SK-N-SH (cell line): ENCODE measurements at regions not wholly inside any gene's neighbourhood (a gene's known extent, or its start where the extent isn't known, plus 50 kb on each side); places are given as distances from the start of the nearest gene placed in this dataset.

Experiments
- CTCF ChIA-PET: fragments of 300-600, 350-600 bp; formaldehyde crosslinking; extraction: SDS; loops from one replicate; lab custom pipeline; 2021; lab: Yijun Ruan, JAX
- POLR2A ChIA-PET: fragments of 350-600 bp; sonication (Branson Sonifier 250); formaldehyde crosslinking; extraction: SDS; loops from one replicate; lab custom pipeline; 2020; ENCODE audit warnings: antibody characterized with exemption, inconsistent platforms; lab: Yijun Ruan, JAX
- DNase-seq: peaks from one replicate; pipeline ENCODE4 v3.0.0; 2012
- H2AFZ ChIP-seq: fragments of 200-600 bp; sonication (generic); 2 replicates; pipeline ENCODE4 v1.8.1; 2016; ENCODE audit warnings: antibody characterized with exemption, mild to moderate bottlenecking, low read depth
- H3F3A ChIP-seq: fragments of 200-600 bp; sonication (generic); replicated peaks from 2 replicates; pipeline ENCODE3; 2016; ENCODE audit warnings: antibody characterized with exemption, mild to moderate bottlenecking; ENCODE audit not compliant: insufficient read depth
- H3K27ac ChIP-seq, 2 experiments: fragments of 200-500 bp in 1 of 2; fragments of 200-600 bp in 1 of 2; sonication (Bioruptor generic) in 1 of 2; sonication (generic), shearing (Covaris generic) in 1 of 2; 2 replicates each; pipeline versions ENCODE4 v1.5.1 to v1.6.1; 2014 to 2016; ENCODE audit warnings: low read depth in 2 of 2, inconsistent platforms in 1 of 2, low read length in 1 of 2, mild to moderate bottlenecking in 1 of 2, mixed read lengths in 1 of 2
- H3K27me3 ChIP-seq: fragments of 200-600 bp; sonication (generic), shearing (Covaris generic); 2 replicates; pipeline ENCODE4 v1.6.1; 2016; ENCODE audit warnings: mixed run types; ENCODE audit not compliant: insufficient read depth
- H3K36me3 ChIP-seq, 2 experiments: fragments of 200-500 bp in 1 of 2; fragments of 200-600 bp in 1 of 2; sonication (Bioruptor generic) in 1 of 2; sonication (generic) in 1 of 2; replicated peaks in 1 of 2; 2 replicates each; pipeline versions ENCODE3 to v1.5.1; 2014 to 2016; ENCODE audit warnings: low read length in 1 of 2, mild to moderate bottlenecking in 1 of 2; ENCODE audit not compliant: insufficient read depth in 2 of 2, control insufficient read depth in 1 of 2
- H3K4me1 ChIP-seq, 2 experiments: fragments of 200-500 bp in 1 of 2; fragments of 200-600 bp in 1 of 2; sonication (Bioruptor generic) in 1 of 2; sonication (generic), shearing (Covaris generic) in 1 of 2; 2 replicates each; pipeline versions ENCODE4 v1.5.1 to v1.6.1; 2014 to 2016; ENCODE audit warnings: low read depth in 1 of 2, low read length in 1 of 2, mixed run types in 1 of 2; ENCODE audit not compliant: insufficient read depth in 2 of 2, control insufficient read depth in 1 of 2
- H3K4me2 ChIP-seq: fragments of 200-600 bp; sonication (generic), shearing (Covaris generic); 2 replicates; pipeline ENCODE4 v1.6.1; 2017; ENCODE audit warnings: mixed run types
- H3K4me3 ChIP-seq, 2 experiments: fragments of 200-500 bp in 1 of 2; fragments of 200-600 bp in 1 of 2; sonication (Bioruptor generic) in 1 of 2; sonication (generic), shearing (Covaris generic) in 1 of 2; 2 replicates each; pipeline versions ENCODE4 v1.5.1 to v1.8.1; 2014 to 2016; ENCODE audit warnings: low read depth in 2 of 2, inconsistent platforms in 1 of 2, low read length in 1 of 2, mild to moderate bottlenecking in 1 of 2, mixed read lengths in 1 of 2, moderate library complexity in 1 of 2
- H3K79me2 ChIP-seq: fragments of 200-600 bp; sonication (generic); 2 replicates; pipeline ENCODE4 v1.8.1; 2017; ENCODE audit warnings: mild to moderate bottlenecking; ENCODE audit not compliant: insufficient read depth
- H3K9ac ChIP-seq: fragments of 200-600 bp; sonication (generic); 2 replicates; pipeline ENCODE4 v1.6.1; 2017; ENCODE audit warnings: mixed run types
- H3K9me2 ChIP-seq: fragments of 200-600 bp; sonication (generic); 2 replicates; pipeline ENCODE4 v1.6.1; 2017; ENCODE audit warnings: mixed run types
- H3K9me3 ChIP-seq: fragments of 200-600 bp; sonication (generic); 2 replicates; pipeline ENCODE4 v1.6.1; 2017; ENCODE audit warnings: mixed run types, mild to moderate bottlenecking, moderate library complexity
- H4K20me1 ChIP-seq: fragments of 200-600 bp; sonication (generic); 2 replicates; pipeline ENCODE4 v1.6.1; 2017; ENCODE audit warnings: mild to moderate bottlenecking, mixed run types; ENCODE audit not compliant: insufficient read depth
- CHD2 ChIP-seq: fragments of 150-350 bp; IDR thresholded peaks from 2 replicates; pipeline ENCODE4 v1.6.1; 2018; ENCODE audit warnings: low read length; ENCODE audit not compliant: partially characterized antibody
- CTCF ChIP-seq: fragments of 200-600 bp; sonication (generic); IDR thresholded peaks from 2 replicates; pipeline ENCODE4 v1.6.1; 2017; ENCODE audit warnings: antibody characterized with exemption, mild to moderate bottlenecking, moderate library complexity
- EP300 ChIP-seq, 2 experiments: IDR thresholded peaks; 2 replicates each; pipeline versions ENCODE4 v1.4.0 to v1.6.1; 2012; ENCODE audit warnings: borderline replicate concordance in 1 of 2, low read depth in 1 of 2, low read length in 1 of 2
- EZH2phosphoT487 ChIP-seq: fragments of 200-600 bp; sonication (generic); IDR thresholded peaks from 2 replicates; pipeline ENCODE4 v1.6.1; 2017; ENCODE audit warnings: low read depth, mixed run types, mild to moderate bottlenecking, antibody characterized with exemption, moderate library complexity, borderline replicate concordance
- GATA2 ChIP-seq: sonication (generic); formaldehyde crosslinking; IDR thresholded peaks from 2 replicates; pipeline ENCODE4 v1.5.0; 2020; ENCODE audit warnings: mild to moderate bottlenecking, missing genetic modification reagents
- JUND ChIP-seq: IDR thresholded peaks from 2 replicates; pipeline ENCODE4 v1.4.0; 2012
- MAX ChIP-seq: IDR thresholded peaks from 2 replicates; pipeline ENCODE4 v1.4.0; 2012; ENCODE audit warnings: low read depth
- MXI1 ChIP-seq: IDR thresholded peaks from 2 replicates; pipeline ENCODE4 v1.6.1; 2012; ENCODE audit warnings: mild to moderate bottlenecking, low read depth, low read length, improper control_type of control experiment
- NFIC ChIP-seq: IDR thresholded peaks from 2 replicates; pipeline ENCODE4 v1.4.0; 2012; ENCODE audit warnings: borderline replicate concordance
- PBX3 ChIP-seq: IDR thresholded peaks from 2 replicates; pipeline ENCODE4; 2012
- RCOR1 ChIP-seq: fragments of 150-350 bp; IDR thresholded peaks from 2 replicates; pipeline ENCODE4 v1.6.1; 2017; ENCODE audit warnings: antibody characterized with exemption, low read length
- RFX5 ChIP-seq: IDR thresholded peaks from 2 replicates; pipeline ENCODE4 v1.6.1; 2012; ENCODE audit warnings: mild to moderate bottlenecking, improper control_type of control experiment, low read length
- SIN3A ChIP-seq: IDR thresholded peaks from 2 replicates; pipeline ENCODE4 v1.6.1; 2012; ENCODE audit warnings: low read depth, mild to moderate bottlenecking, low read length, moderate library complexity, borderline replicate concordance
- USF1 ChIP-seq: IDR thresholded peaks from 2 replicates; pipeline ENCODE4 v1.4.0; 2012; ENCODE audit warnings: low read depth, borderline replicate concordance
- WGBS: methylation state at CpG from one replicate; pipeline ENCODE4 v1.1.6; 2017; ENCODE audit warnings: low lambda C conversion rate; 5-methylcytosine and 5-hydroxymethylcytosine counted together

GRCh38 chr3:35484929-35485530, 154.3 kb upstream of the ARPP21 start:
- no peaks in the 10 kb centered on the region for H3K36me3 ChIP-seq
- no peak for DNase-seq
- no peak overlapping the region for H2AFZ ChIP-seq
- no peaks in the 10 kb centered on the region for H4K20me1 ChIP-seq
- no peaks in the 10 kb centered on the region for H3K79me2 ChIP-seq
- H3F3A ChIP-seq: no peaks in the 10 kb centered on the region
- H3K27me3 ChIP-seq: no peaks in the 10 kb centered on the region
- no peak overlapping the region for H3K27ac ChIP-seq
- TF ChIP-seq RCOR1 (no peak), GATA2 (CRISPR knock-in tag) (no peak), MAX (no peak), MXI1 (no peak), JUND (no peak), EP300 (IDR thresholded peaks at IDR 0.05; ENCODE audit: borderline replicate concordance in 1 of 2, low read depth in 1 of 2, low read length in 1 of 2) (no peak), PBX3 (no peak), RFX5 (no peak), USF1 (no peak), EZH2phosphoT487 (no peak), NFIC (no peak), CHD2 (no peak), CTCF (no peak), SIN3A (no peak)
- peaks cover 0 to 5% of the 10 kb centered on the region in 2 experiments; a peak in 2 of 4 replicates for H3K4me1 ChIP-seq
- no peak overlapping the region for H3K9ac ChIP-seq
- H3K4me3 ChIP-seq: no peak overlapping the region
- H3K4me2 ChIP-seq: no peak overlapping the region
- H3K9me3 ChIP-seq: no peaks in the 10 kb centered on the region
- 69% methylated on average over 1 of the region's 1 CpG for WGBS
- ChIA-PET CTCF (interaction anchor here (0.5 to 1.2 kb wide), 2 partner anchors 197 to 425 kb away, joined by 3 read pairs; no protein-coding TSS in a partner anchor), POLR2A (no interaction called here)
- H3K9me2 ChIP-seq: no peaks in the 10 kb centered on the region
